ENCODE measurements at regions not wholly inside any gene's neighbourhood (a gene's known extent, or its start where the extent isn't known, plus 50 kb on each side); places are given as distances from the start of the nearest gene placed in this dataset.

DNA sequence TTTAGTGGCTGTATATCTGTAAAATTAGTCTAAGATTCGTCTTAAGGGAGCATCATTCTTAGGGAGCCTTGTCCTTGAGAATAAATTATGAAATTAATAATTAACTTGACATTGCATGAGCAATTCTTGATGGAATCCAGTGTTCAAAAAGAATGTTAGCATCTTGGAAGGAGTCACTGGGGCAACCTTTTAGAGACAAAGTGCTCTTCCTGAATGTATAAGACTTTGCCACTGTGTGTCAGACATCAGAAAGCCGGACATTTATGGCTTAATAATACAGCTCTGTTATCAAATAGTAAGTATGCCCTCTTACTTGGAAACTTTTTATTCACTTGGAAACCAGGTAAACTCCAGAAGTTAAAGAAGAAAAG is 83.3 kb downstream of the CCER1 start:
- Histone ChIP-seq H3K4me3 (no peak overlapping the region), H3K79me2 (ENCODE audit: control insufficient read depth, insufficient read depth, low read length) (no peaks in the 10 kb centered on the region), H2AFZ (ENCODE audit: control insufficient read depth, low read depth, low read length) (no peak overlapping the region), H3K27ac (ENCODE audit: control insufficient read depth, insufficient read depth) (no peak overlapping the region), H3K36me3 (ENCODE audit: control insufficient read depth in 2 of 2, insufficient read depth in 2 of 2, low read length in 1 of 2) (no peaks in the 10 kb centered on the region), H3K4me1 (ENCODE audit: control insufficient read depth, insufficient read depth, low read length) (no peaks in the 10 kb centered on the region), H3K27me3 (replicated peaks in 1 of 2; ENCODE audit: control insufficient read depth in 2 of 2, insufficient read depth in 2 of 2, low read length in 1 of 2) (no peaks in the 10 kb centered on the region), H3K9me3 (replicated peaks; ENCODE audit: control insufficient read depth, insufficient read depth, low read length) (no peaks in the 10 kb centered on the region), H3K4me2 (ENCODE audit: control insufficient read depth, insufficient read depth) (no peak overlapping the region), H4K20me1 (ENCODE audit: control insufficient read depth, insufficient read depth) (no peaks in the 10 kb centered on the region), H3K9ac (ENCODE audit: control insufficient read depth, insufficient read depth, low read length) (no peak overlapping the region)
- in situ Hi-C loops (cut with MboI): no loop called here
- FAIRE-seq (no peak), ATAC-seq (no peak), DNase-seq (ENCODE audit: low read depth, low spot score) (no peak)
- RAD21 ChIA-PET (ENCODE audit: unreplicated experiment): no interaction called here
- TF ChIP-seq SREBF1 (IDR thresholded peaks at IDR 0.05; ENCODE audit: low read length): no peak
- no peak for TF ChIP-seq POLR2AphosphoS2 (IDR thresholded peaks at IDR 0.05; ENCODE audit: low read depth, low read length)
- TF ChIP-seq MEF2A (IDR thresholded peaks at IDR 0.05; ENCODE audit: insufficient read depth, low read depth, low read length): no peak
- no peak for TF ChIP-seq RCOR1 (conservative IDR thresholded peaks at IDR 0.05; ENCODE audit: low read depth, low read length)
- no peak for TF ChIP-seq FOS (IDR thresholded peaks at IDR 0.05; ENCODE audit: borderline replicate concordance, extremely low read depth, insufficient read length)
- TF ChIP-seq RB1 (IDR thresholded peaks at IDR 0.05; ENCODE audit: borderline replicate concordance): no peak
- TF ChIP-seq ZNF24 (IDR thresholded peaks at IDR 0.05): no peak
- TF ChIP-seq, protein P1, sequence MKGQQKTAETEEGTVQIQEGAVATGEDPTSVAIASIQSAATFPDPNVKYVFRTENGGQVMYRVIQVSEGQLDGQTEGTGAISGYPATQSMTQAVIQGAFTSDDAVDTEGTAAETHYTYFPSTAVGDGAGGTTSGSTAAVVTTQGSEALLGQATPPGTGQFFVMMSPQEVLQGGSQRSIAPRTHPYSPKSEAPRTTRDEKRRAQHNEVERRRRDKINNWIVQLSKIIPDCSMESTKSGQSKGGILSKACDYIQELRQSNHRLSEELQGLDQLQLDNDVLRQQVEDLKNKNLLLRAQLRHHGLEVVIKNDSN (IDR thresholded peaks at IDR 0.05; ENCODE audit: borderline replicate concordance, extremely low read length, insufficient read depth, low read depth, low read length): no peak
- TF ChIP-seq POLR2AphosphoS5 (IDR thresholded peaks at IDR 0.05; ENCODE audit: low read length): no peak
- TF ChIP-seq TARDBP (IDR thresholded peaks at IDR 0.05; ENCODE audit: borderline replicate concordance): no peak
- no TSS peak for BruUV-seq (replicated peaks)
- POLR2A ChIA-PET: no interaction called here
- SMC1A ChIA-PET (ENCODE audit: uncharacterized antibody, unreplicated experiment): no interaction called here
- intact Hi-C loops (cut with micrococcal nuclease; ENCODE audit: unreplicated experiment): no loop called here
- WGBS (ENCODE audit: insufficient coverage, insufficient replicate concordance, low lambda C conversion rate, missing lambda C conversion rate): 40% methylated on average over 2 of the region's 2 CpGs
- CTCF ChIA-PET: no interaction called here

All from GM12878 (cell line).